Erythroblast (primary cell): ENCODE measurements at regions not wholly inside any gene's neighbourhood (a gene's known extent, or its start where the extent isn't known, plus 50 kb on each side); places are given as distances from the start of the nearest gene placed in this dataset.

Experiments
- GATA1 ChIP-seq: IDR thresholded peaks from 2 replicates; pipeline ENCODE4 v1.6.1; 2011; ENCODE audit warnings: low read depth, mild to moderate bottlenecking, control low read depth, low read length, moderate library complexity
- POLR2A ChIP-seq: IDR thresholded peaks from 2 replicates; pipeline ENCODE4 v1.6.1; 2011; ENCODE audit warnings: mild to moderate bottlenecking, low read length

DNA sequence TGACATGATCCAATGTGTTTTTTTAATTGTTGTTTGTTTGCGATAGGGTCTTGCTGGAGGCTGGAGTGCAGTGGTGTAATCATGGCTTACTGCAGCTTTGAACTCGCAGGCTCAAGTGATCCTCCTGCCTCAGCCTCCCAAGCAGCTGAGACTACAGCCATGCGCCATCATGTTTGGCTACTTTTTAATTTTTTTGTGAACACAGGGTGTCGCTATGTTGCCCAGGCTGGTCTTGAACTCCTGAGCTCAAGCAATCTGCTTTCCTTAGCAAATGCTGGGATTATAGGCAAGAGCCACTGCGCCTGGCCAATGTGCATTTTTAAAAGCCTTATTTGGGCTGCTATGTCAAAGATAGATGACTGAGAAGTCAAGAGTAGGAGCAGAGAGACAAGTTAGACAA lies 123.0 kb downstream of the EDEM1 start:
- TF ChIP-seq POLR2A (no peak), GATA1 (no peak)
